Cardiac muscle cell (in vitro differentiated cells and primary cell): ENCODE measurements at regions not wholly inside any gene's neighbourhood (a gene's known extent, or its start where the extent isn't known, plus 50 kb on each side); places are given as distances from the start of the nearest gene placed in this dataset.

Experiments used
- DNase-seq, 2 donors: peaks; one replicate each; pipeline versions ENCODE4 v3.0.0 to v3.0.0-alpha.2; 2010 to 2017; ENCODE audit warnings: low read depth in 1 of 2, low spot score in 1 of 2
- H3K27ac ChIP-seq: fragments of 200-600 bp; sonication (generic); 2 replicates; pipeline ENCODE4 v1.5.1; 2016
- H3K27me3 ChIP-seq: fragments of 200-600 bp; sonication (generic); 2 replicates; pipeline ENCODE4 v1.6.0; 2016; ENCODE audit warnings: control low read depth
- H3K36me3 ChIP-seq: fragments of 200-600 bp; sonication (generic); 2 replicates; pipeline ENCODE4 v1.5.1; 2016; ENCODE audit warnings: control low read depth
- H3K4me1 ChIP-seq: fragments of 200-600 bp; sonication (generic); 2 replicates; pipeline ENCODE4 v1.8.1; 2017; ENCODE audit warnings: low read depth, mild to moderate bottlenecking, mixed run types
- H3K4me3 ChIP-seq: fragments of 200-600 bp; sonication (generic); 2 replicates; pipeline ENCODE4 v1.5.1; 2016; ENCODE audit warnings: mild to moderate bottlenecking
- H3K9me3 ChIP-seq: fragments of 200-600 bp; sonication (generic); 2 replicates; pipeline ENCODE4 v1.5.1; 2017; ENCODE audit warnings: low read depth, mild to moderate bottlenecking, control low read depth
- TF ChIP-seq, protein P1 (sequence below): IDR thresholded peaks from 2 replicates; pipeline ENCODE4 v1.5.1; 2012; ENCODE audit warnings: low read depth, mild to moderate bottlenecking, low read length

DNA sequence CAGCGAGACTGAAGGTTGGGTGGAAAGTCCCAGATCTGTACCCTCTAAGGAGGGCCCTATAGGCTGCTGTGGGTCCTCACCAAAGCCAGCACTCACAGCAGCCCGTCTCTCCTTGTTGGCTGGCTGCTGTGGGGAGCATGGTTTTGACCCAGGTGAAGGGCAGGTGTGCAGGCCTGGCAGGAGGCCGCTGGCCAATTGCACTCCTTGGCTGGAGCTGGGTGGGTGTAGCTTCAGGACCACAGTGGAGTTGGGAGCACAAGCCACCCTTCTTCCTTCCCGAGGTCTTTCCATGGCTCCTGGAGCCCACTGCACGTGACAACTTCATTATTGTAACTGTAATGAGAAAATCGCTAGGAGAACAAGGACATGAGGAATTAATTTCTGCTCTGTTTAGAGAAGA lies 287.7 kb upstream of the FOXQ1 start:
- Histone ChIP-seq H3K27me3 (no peaks in the 10 kb centered on the region), H3K27ac (no peak overlapping the region), H3K36me3 (no peaks in the 10 kb centered on the region), H3K4me3 (no peak overlapping the region), H3K4me1 (no peaks in the 10 kb centered on the region), H3K9me3 (no peaks in the 10 kb centered on the region)
- DNase-seq, result no peak
- TF ChIP-seq, protein P1, sequence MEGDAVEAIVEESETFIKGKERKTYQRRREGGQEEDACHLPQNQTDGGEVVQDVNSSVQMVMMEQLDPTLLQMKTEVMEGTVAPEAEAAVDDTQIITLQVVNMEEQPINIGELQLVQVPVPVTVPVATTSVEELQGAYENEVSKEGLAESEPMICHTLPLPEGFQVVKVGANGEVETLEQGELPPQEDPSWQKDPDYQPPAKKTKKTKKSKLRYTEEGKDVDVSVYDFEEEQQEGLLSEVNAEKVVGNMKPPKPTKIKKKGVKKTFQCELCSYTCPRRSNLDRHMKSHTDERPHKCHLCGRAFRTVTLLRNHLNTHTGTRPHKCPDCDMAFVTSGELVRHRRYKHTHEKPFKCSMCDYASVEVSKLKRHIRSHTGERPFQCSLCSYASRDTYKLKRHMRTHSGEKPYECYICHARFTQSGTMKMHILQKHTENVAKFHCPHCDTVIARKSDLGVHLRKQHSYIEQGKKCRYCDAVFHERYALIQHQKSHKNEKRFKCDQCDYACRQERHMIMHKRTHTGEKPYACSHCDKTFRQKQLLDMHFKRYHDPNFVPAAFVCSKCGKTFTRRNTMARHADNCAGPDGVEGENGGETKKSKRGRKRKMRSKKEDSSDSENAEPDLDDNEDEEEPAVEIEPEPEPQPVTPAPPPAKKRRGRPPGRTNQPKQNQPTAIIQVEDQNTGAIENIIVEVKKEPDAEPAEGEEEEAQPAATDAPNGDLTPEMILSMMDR, result no peak

DNA sequence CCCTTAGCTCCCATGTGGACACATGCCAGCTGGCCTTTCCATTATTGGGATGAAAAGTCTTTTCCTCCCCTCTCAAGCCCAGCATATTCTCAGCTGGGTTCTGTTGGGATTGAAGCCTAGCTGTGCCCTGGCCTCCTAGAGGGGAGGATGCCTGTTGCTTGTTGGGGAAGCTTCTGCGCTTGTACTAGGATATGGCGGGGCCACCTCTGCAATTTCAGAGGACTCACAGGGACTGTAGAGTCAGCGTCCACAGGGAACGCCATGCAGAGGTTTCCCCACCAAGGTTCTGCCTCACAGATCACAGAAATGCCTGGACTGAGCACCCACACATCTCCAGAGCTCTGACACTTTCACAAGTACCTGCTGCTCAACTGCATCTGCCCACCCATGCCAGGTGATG lies 288.7 kb upstream of the FOXQ1 start:
- Histone ChIP-seq H3K4me3 (no peak overlapping the region), H3K4me1 (no peaks in the 10 kb centered on the region), H3K27me3 (no peaks in the 10 kb centered on the region), H3K36me3 (no peaks in the 10 kb centered on the region), H3K27ac (no peak overlapping the region), H3K9me3 (no peaks in the 10 kb centered on the region)
- DNase-seq, result no peak
- TF ChIP-seq, protein P1, result no peak

DNA sequence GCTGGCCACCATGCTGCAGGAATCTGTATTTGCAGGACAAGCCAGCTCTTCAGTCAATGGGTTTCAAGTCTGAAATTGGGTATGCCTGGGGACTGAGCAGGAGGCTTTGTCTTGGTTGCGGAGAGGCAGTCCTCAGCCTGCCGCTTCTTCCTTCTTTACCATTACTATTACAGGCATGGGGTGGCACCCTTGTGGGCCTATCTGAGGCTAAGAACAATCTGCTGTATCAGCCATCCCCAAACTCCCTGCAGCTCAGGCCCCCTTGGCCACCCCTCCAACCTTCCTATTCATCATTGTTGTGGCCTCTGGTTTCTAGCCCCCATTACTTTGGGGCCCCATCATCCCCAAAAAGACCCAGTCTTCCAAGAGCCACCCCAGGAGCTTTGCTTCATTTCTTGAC lies 289.2 kb upstream of the FOXQ1 start:
- no peaks in the 10 kb centered on the region for H3K9me3 ChIP-seq
- TF ChIP-seq, protein P1, result no peak
- no peaks in the 10 kb centered on the region for H3K4me1 ChIP-seq
- no peaks in the 10 kb centered on the region for H3K36me3 ChIP-seq
- no peak overlapping the region for H3K27ac ChIP-seq
- no peaks in the 10 kb centered on the region for H3K27me3 ChIP-seq
- no peak for DNase-seq
- no peak overlapping the region for H3K4me3 ChIP-seq

DNA sequence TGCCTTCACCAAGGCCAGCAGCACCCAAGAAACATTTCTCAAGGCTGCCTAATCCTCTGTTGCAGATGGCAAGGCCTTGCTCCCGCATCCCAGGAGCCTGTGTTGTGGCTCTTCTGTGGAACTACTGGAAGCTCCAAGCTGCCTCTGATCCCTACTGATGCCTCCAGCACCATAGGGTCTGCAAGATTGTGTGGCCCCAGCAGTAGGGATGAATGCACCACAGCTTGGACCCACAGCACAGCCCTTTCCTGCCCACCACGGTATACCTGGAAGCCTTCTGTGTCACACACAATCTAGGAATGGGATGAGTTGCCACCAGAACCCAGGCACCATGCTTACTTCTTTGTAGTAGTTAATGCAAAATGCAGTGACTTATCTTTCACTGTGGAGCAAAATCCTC lies 291.1 kb upstream of the FOXQ1 start:
- no peaks in the 10 kb centered on the region for H3K4me1 ChIP-seq
- H3K9me3 ChIP-seq, result no peaks in the 10 kb centered on the region
- TF ChIP-seq, protein P1, result no peak
- DNase-seq, result no peak
- H3K36me3 ChIP-seq, result no peaks in the 10 kb centered on the region
- H3K27me3 ChIP-seq, result no peaks in the 10 kb centered on the region
- no peak overlapping the region for H3K27ac ChIP-seq
- no peak overlapping the region for H3K4me3 ChIP-seq

DNA sequence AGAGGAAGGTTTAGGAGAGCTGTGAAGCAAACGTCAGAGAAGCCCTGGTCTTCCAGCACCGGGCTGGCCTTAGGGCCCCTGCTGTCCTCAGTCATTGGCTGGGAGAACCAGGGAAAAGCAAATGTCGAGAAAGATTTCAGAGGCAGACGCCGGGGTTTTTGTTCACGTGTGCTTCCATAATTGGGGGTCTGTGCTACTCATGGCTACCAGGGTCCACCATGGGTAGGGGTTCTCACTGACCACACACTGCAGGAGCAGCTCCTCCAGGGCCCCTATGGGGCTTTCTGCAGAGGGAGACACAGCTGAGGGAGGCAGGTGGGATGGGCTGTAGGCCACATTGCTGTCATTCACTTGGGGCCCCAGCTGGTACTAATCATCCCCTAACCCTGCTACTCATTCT lies 291.8 kb upstream of the FOXQ1 start:
- Histone ChIP-seq H3K4me3 (no peak overlapping the region), H3K27me3 (no peaks in the 10 kb centered on the region), H3K36me3 (no peaks in the 10 kb centered on the region), H3K4me1 (no peaks in the 10 kb centered on the region), H3K27ac (no peak overlapping the region), H3K9me3 (no peaks in the 10 kb centered on the region)
- DNase-seq, result no peak
- TF ChIP-seq, protein P1, result no peak

DNA sequence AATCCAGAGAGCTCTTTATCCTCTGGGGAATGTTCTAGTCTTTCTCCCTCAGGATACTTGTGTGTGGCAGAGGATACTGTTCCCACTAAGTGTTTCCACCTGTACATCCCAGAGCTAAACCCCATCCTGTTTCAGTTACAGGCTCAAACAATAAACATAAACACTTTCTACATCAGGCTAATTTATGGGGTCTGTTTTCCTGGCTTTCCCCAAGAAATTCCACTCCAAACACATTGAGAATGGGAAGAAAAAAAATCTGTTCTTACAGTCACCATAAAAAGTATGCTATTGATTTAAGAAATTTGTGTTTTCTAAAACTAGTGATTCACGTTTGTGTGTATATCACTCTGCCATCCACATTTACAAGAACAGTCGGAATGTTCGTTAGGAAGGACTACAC lies 293.9 kb upstream of the FOXQ1 start:
- Histone ChIP-seq H3K9me3 (no peaks in the 10 kb centered on the region), H3K36me3 (no peaks in the 10 kb centered on the region), H3K4me3 (no peak overlapping the region), H3K27ac (no peak overlapping the region), H3K4me1 (no peaks in the 10 kb centered on the region), H3K27me3 (no peaks in the 10 kb centered on the region)
- DNase-seq, result no peak
- TF ChIP-seq, protein P1, result no peak
